Vagina (tissue), 2 donors: ENCODE measurements at regions not wholly inside any gene's neighbourhood (a gene's known extent, or its start where the extent isn't known, plus 50 kb on each side); places are given as distances from the start of the nearest gene placed in this dataset.

Source experiments
- CTCF ChIP-seq, 3 experiments: fragments of 450-650 bp in 2 of 3; fragments of 200-600 bp in 1 of 3; sonication (generic) in 1 of 3; IDR thresholded peaks; one replicate each; pipeline ENCODE4 v1.5.1; 2017 to 2019; ENCODE audit warnings: antibody characterized with exemption in 3 of 3, mild to moderate bottlenecking in 2 of 3, moderate library complexity in 2 of 3
- POLR2A ChIP-seq, 2 donors: fragments of 450-650 bp; IDR thresholded peaks; one replicate each; pipeline ENCODE4 v1.6.1; 2017; ENCODE audit warnings: antibody characterized with exemption in 2 of 2, mild to moderate bottlenecking in 2 of 2, moderate library complexity in 2 of 2
- POLR2AphosphoS5 ChIP-seq, 2 donors: sonication (generic); formaldehyde crosslinking; IDR thresholded peaks; one replicate each; pipeline ENCODE4 v1.9.0; 2017; ENCODE audit warnings: antibody characterized with exemption in 2 of 2, mild to moderate bottlenecking in 2 of 2, low read depth in 1 of 2; ENCODE audit not compliant: insufficient read depth in 1 of 2

GRCh38 chr14:97705107-97705506 is 907.9 kb downstream of the VRK1 start:
- TF ChIP-seq POLR2A (IDR thresholded peaks at IDR 0.05), result no peak
- TF ChIP-seq CTCF (IDR thresholded peaks at IDR 0.05), result no peak
- no peak for TF ChIP-seq POLR2AphosphoS5 (IDR thresholded peaks at IDR 0.05; ENCODE audit: insufficient read depth in 1 of 2, low read depth in 1 of 2)
